ENCODE measurements at regions not wholly inside any gene's neighbourhood (a gene's known extent, or its start where the extent isn't known, plus 50 kb on each side); places are given as distances from the start of the nearest gene placed in this dataset.

DNA sequence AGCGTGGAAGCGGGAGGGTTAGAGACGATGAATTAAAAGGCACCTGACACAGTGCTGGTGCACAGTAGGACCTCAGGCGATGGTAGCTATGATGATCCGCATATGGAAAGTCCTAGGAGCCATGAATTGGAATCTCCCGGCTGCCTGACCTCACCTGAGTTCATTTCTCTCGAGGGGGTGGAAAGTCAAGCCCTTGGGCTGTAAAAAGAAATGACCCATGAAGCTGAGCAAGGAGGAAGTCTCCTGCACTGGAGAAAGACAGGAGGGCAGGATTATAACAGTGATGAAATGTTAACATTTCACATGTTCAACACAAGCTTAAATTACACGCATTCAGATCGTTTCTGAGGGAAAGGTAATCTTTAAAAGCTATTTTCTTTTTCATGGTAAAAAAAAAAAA lies 481.2 kb downstream of the MATN1 start:
- H3K4me2 ChIP-seq, result no peak overlapping the region
- ATAC-seq (no peak), FAIRE-seq (no peak), DNase-seq (ENCODE audit: low read depth in 1 of 2, low spot score in 1 of 2) (no peak)
- CTCF ChIA-PET, result no interaction called here
- H3K9me3 ChIP-seq, result no peaks in the 10 kb centered on the region
- H3K27ac ChIP-seq, result no peak overlapping the region
- 44% methylated on average over 9 of the region's 9 CpGs for WGBS (ENCODE audit: missing lambda C conversion rate)
- POLR2A ChIA-PET, result no interaction called here
- no peak overlapping the region for H3K4me3 ChIP-seq
- no peaks in the 10 kb centered on the region for H3K4me1 ChIP-seq
- TF ChIP-seq RCOR1 (IDR thresholded peaks at IDR 0.05; ENCODE audit: low read depth, low read length), result no peak
- TF ChIP-seq SREBF2 (IDR thresholded peaks at IDR 0.05), result no peak
- no peak for TF ChIP-seq NR3C1 (IDR thresholded peaks at IDR 0.05)

GRCh38 chr1:30241681-30242080 lies 481.7 kb downstream of the MATN1 start:
- H3K4me1 ChIP-seq, result no peaks in the 10 kb centered on the region
- H3K27ac ChIP-seq, result no peak overlapping the region
- no peaks in the 10 kb centered on the region for H3K9me3 ChIP-seq
- POLR2A ChIA-PET, result no interaction called here
- no peak overlapping the region for H3K4me3 ChIP-seq
- no peak for FAIRE-seq
- no peak for ATAC-seq
- no peak for TF ChIP-seq MYC (IDR thresholded peaks at IDR 0.05; ENCODE audit: borderline replicate concordance, low read length)
- no peak for TF ChIP-seq MAZ (IDR thresholded peaks at IDR 0.05; ENCODE audit: borderline replicate concordance, low read depth, low read length)
- TF ChIP-seq ZC3H11A (IDR thresholded peaks at IDR 0.05), result no peak
- TF ChIP-seq EHF (CRISPR knock-in tag; IDR thresholded peaks at IDR 0.05), result no peak
- no peak for TF ChIP-seq POLR2AphosphoS2 (conservative IDR thresholded peaks at IDR 0.05; ENCODE audit: low read length)
- TF ChIP-seq, protein P1, sequence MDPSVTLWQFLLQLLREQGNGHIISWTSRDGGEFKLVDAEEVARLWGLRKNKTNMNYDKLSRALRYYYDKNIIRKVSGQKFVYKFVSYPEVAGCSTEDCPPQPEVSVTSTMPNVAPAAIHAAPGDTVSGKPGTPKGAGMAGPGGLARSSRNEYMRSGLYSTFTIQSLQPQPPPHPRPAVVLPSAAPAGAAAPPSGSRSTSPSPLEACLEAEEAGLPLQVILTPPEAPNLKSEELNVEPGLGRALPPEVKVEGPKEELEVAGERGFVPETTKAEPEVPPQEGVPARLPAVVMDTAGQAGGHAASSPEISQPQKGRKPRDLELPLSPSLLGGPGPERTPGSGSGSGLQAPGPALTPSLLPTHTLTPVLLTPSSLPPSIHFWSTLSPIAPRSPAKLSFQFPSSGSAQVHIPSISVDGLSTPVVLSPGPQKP (IDR thresholded peaks at IDR 0.05; ENCODE audit: low read depth, low read length), result no peak
- no peak for TF ChIP-seq CTCF (IDR thresholded peaks at IDR 0.05)
- TF ChIP-seq JUN (IDR thresholded peaks at IDR 0.05), result no peak
- TF ChIP-seq TP53 (CRISPR knock-in tag; IDR thresholded peaks at IDR 0.05), result no peak
- no peak for TF ChIP-seq SMC3 (IDR thresholded peaks at IDR 0.05)
- no peak for TF ChIP-seq RAD21 (conservative IDR thresholded peaks at IDR 0.05 in 1 of 2, IDR thresholded peaks at IDR 0.05 in 1 of 2)
- no peak for TF ChIP-seq MAFK (IDR thresholded peaks at IDR 0.05; ENCODE audit: partially characterized antibody)
- no peak for TF ChIP-seq CEBPB (IDR thresholded peaks at IDR 0.05)
- TF ChIP-seq ATOH8 (CRISPR knock-in tag; IDR thresholded peaks at IDR 0.05; ENCODE audit: low read depth), result no peak
- DNase-seq (ENCODE audit: low read depth in 1 of 2, low spot score in 1 of 2), result no peak
- WGBS (ENCODE audit: missing lambda C conversion rate), result 0% methylated on average over 3 of the region's 3 CpGs
- no peak overlapping the region for H3K4me2 ChIP-seq
- CTCF ChIA-PET, result no interaction called here

DNA sequence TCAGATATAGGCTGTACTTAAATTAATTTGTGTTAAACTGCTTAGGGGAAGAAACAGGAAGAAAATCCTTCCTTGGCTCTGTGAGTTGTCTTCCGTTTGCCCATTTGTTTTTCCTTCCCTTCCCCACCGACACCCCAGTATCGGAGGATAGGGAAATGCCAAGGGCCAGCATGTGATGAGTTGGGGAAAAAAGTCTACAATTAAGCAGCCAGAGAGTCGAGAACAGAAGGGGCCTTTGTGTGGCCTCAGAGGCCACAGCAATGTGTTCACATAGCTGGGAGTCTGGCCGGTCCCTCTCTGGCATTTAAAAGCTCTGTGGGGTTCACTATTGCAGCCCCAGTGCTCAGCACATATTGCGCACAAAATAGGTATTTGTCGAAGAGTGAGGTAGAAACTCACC lies 489.3 kb downstream of the MATN1 start:
- CTCF ChIA-PET, result no interaction called here
- POLR2A ChIA-PET, result no interaction called here
- no peak for FAIRE-seq
- Histone ChIP-seq H3K4me2 (no peak overlapping the region), H3K9me3 (no peaks in the 10 kb centered on the region), H3K4me3 (no peak overlapping the region), H3K27ac (no peak overlapping the region), H3K4me1 (no peaks in the 10 kb centered on the region)
- WGBS (ENCODE audit: missing lambda C conversion rate), result 42% methylated on average over 7 of the region's 7 CpGs
- ATAC-seq, result no peak
- no peak for TF ChIP-seq ESRRA (IDR thresholded peaks at IDR 0.05; ENCODE audit: borderline replicate concordance, low read length)
- TF ChIP-seq POLR2A (IDR thresholded peaks at IDR 0.05; ENCODE audit: low read length), result no peak
- no peak for TF ChIP-seq JUNB (IDR thresholded peaks at IDR 0.05)
- no peak for TF ChIP-seq MAX (IDR thresholded peaks at IDR 0.05)
- TF ChIP-seq, protein P1 (IDR thresholded peaks at IDR 0.05; ENCODE audit: low read depth, low read length), result no peak
- no peak for TF ChIP-seq RARB (CRISPR knock-in tag; IDR thresholded peaks at IDR 0.05)
- TF ChIP-seq CHD2 (IDR thresholded peaks at IDR 0.05; ENCODE audit: low read length, partially characterized antibody), result no peak
- no peak for TF ChIP-seq MAZ (IDR thresholded peaks at IDR 0.05; ENCODE audit: borderline replicate concordance, low read depth, low read length)
- TF ChIP-seq TP53 (CRISPR knock-in tag; IDR thresholded peaks at IDR 0.05), result no peak
- TF ChIP-seq NPAS2 (CRISPR knock-in tag; IDR thresholded peaks at IDR 0.05; ENCODE audit: borderline replicate concordance), result no peak
- no peak for DNase-seq (ENCODE audit: low read depth in 1 of 2, low spot score in 1 of 2)
